Astrocyte (in vitro differentiated cells and primary cell): ENCODE measurements at regions not wholly inside any gene's neighbourhood (a gene's known extent, or its start where the extent isn't known, plus 50 kb on each side); places are given as distances from the start of the nearest gene placed in this dataset.

Experiments used
- CTCF ChIP-seq: IDR thresholded peaks from 2 replicates; pipeline ENCODE4 v1.5.1; 2011; ENCODE audit warnings: low read depth, mild to moderate bottlenecking, inconsistent platforms, low read length, moderate library complexity; ENCODE audit not compliant: insufficient read depth
- EZH2 ChIP-seq: IDR thresholded peaks from 2 replicates; pipeline ENCODE4 v1.6.1; 2012; ENCODE audit warnings: mild to moderate bottlenecking, low read length, inconsistent platforms; ENCODE audit not compliant: insufficient read depth

- no peak for TF ChIP-seq CTCF
- no peak for TF ChIP-seq EZH2
These were observed 91.9 kb upstream of the SLC24A3 start for GRCh38 chr20:19120569-19120968.
